ENCODE measurements at regions not wholly inside any gene's neighbourhood (a gene's known extent, or its start where the extent isn't known, plus 50 kb on each side); places are given as distances from the start of the nearest gene placed in this dataset.

DNA sequence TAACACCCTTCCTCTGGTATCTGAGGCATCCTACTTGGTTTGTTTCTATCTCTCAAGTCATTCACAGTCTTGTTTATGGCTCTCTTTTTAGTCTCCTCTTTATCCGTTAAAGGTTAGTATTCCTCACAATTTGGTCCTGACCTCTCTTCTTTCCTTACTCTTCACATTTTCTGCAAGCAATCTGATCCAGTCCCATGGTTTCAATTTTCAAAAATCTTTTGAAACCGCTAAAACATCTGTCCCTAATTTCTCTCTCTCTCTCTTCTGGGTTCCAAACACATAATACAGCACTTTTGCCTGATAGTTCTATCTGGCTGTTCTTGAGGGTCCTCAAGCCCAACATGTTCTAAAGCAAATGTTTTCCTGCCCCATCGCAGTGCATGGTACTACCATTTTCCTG lies 149.0 kb downstream of the SERPINI1 start:
- no peak overlapping the region for H3K4me3 Mint-ChIP-seq
- ATAC-seq (no peak), DNase-seq (no peak)
- peaks cover 0 to 4% of the 10 kb centered on the region in 2 donors for H3K4me1 Mint-ChIP-seq
- TF ChIP-seq, protein P1, sequence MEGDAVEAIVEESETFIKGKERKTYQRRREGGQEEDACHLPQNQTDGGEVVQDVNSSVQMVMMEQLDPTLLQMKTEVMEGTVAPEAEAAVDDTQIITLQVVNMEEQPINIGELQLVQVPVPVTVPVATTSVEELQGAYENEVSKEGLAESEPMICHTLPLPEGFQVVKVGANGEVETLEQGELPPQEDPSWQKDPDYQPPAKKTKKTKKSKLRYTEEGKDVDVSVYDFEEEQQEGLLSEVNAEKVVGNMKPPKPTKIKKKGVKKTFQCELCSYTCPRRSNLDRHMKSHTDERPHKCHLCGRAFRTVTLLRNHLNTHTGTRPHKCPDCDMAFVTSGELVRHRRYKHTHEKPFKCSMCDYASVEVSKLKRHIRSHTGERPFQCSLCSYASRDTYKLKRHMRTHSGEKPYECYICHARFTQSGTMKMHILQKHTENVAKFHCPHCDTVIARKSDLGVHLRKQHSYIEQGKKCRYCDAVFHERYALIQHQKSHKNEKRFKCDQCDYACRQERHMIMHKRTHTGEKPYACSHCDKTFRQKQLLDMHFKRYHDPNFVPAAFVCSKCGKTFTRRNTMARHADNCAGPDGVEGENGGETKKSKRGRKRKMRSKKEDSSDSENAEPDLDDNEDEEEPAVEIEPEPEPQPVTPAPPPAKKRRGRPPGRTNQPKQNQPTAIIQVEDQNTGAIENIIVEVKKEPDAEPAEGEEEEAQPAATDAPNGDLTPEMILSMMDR (IDR thresholded peaks at IDR 0.05), result no peak
- H3K36me3 ChIP-seq (ENCODE audit: control insufficient read depth, insufficient read depth, low read length), result no peaks in the 10 kb centered on the region
- H3K36me3 Mint-ChIP-seq, result no peaks in the 10 kb centered on the region
- 92% methylated on average over 3 of the region's 3 CpGs for WGBS (ENCODE audit: insufficient coverage)
- no peaks in the 10 kb centered on the region for H3K4me1 ChIP-seq (ENCODE audit: control insufficient read depth, insufficient read depth, low read length)
- no peaks in the 10 kb centered on the region for H3K9me3 Mint-ChIP-seq
- intact Hi-C loops (cut with micrococcal nuclease), result no loop called here
- no peak overlapping the region for H3K27ac ChIP-seq (ENCODE audit: low read length)
- H3K4me3 ChIP-seq (ENCODE audit: low read length), result no peak overlapping the region
- no peak overlapping the region for H3K27ac Mint-ChIP-seq
- H3K27me3 ChIP-seq (ENCODE audit: control insufficient read depth, insufficient read depth, low read length), result no peaks in the 10 kb centered on the region
- H3K27me3 Mint-ChIP-seq (ENCODE audit: low read depth in 2 of 2), result peaks cover 0 to 9% of the 10 kb centered on the region in 2 donors
- no peaks in the 10 kb centered on the region for H3K9me3 ChIP-seq (ENCODE audit: control insufficient read depth, insufficient read depth, low read length)

DNA sequence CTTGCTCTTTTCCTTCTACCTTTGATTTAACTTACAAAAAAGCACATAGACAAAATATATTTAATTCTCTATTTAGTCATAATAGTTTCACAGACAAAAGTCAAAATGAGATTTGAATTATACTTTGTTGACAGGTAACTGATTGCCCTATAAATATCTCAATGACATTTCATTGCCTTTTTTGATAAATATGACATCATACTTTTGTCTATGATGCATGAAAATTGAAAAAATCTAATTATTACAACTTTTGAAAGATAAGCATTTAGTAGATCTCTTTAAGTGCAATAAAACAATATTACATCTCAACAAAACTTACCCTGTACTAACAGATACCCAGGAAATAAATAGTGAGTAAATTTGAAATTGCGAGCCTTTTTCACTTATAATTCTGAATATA lies 147.9 kb downstream of the SERPINI1 start:
- no peak for DNase-seq
- Histone ChIP-seq H3K27me3 (ENCODE audit: control insufficient read depth, insufficient read depth, low read length) (no peaks in the 10 kb centered on the region), H3K9me3 (ENCODE audit: control insufficient read depth, insufficient read depth, low read length) (no peaks in the 10 kb centered on the region), H3K4me1 (ENCODE audit: control insufficient read depth, insufficient read depth, low read length) (no peaks in the 10 kb centered on the region), H3K27ac (ENCODE audit: low read length) (no peak overlapping the region), H3K4me3 (ENCODE audit: low read length) (no peak overlapping the region), H3K36me3 (ENCODE audit: control insufficient read depth, insufficient read depth, low read length) (no peaks in the 10 kb centered on the region)
- Mint-ChIP-seq H3K4me1 (peaks cover 0 to 4% of the 10 kb centered on the region in 2 donors), H3K9me3 (no peaks in the 10 kb centered on the region), H3K4me3 (no peak overlapping the region), H3K27me3 (ENCODE audit: low read depth in 2 of 2) (peaks cover 0 to 9% of the 10 kb centered on the region in 2 donors), H3K36me3 (no peaks in the 10 kb centered on the region), H3K27ac (no peak overlapping the region)
- WGBS (ENCODE audit: insufficient coverage), result no CpG with 5 or more reads among the region's 1 CpG
- TF ChIP-seq, protein P1 (IDR thresholded peaks at IDR 0.05), result no peak
- intact Hi-C loops (cut with micrococcal nuclease), result no loop called here
- ATAC-seq, result no peak

DNA sequence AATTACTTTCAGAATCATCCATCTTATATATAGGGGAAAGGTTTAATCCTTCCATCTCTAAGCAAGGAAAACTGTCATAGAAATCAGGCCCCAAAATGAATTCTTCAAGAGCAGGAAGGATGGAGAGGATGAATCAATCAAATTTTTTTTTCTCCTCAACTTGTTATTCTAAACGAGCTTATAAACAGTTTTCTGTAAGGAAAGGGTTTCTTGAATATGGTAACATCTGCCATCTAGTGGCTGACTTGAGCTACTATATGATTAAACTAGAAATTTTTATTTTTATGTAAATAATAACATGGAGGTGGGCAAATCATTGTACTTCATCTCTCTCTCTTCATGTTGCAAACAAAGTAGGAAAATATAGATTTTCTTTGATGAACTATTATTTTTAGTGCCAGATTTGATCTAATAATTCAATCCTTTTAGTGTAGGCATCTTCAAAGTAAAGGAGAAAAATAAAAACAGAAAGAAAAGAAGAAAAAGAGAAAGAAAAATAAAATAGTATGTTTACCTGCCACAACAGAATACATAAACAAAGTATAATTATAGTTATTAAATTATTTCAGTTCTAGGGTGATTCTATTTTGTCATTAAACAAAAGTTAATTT lies 146.6 kb downstream of the SERPINI1 start:
- no peaks in the 10 kb centered on the region for H3K4me1 ChIP-seq (ENCODE audit: control insufficient read depth, insufficient read depth, low read length)
- Mint-ChIP-seq H3K36me3 (no peaks in the 10 kb centered on the region), H3K4me3 (no peak overlapping the region), H3K4me1 (peaks cover 0 to 4% of the 10 kb centered on the region in 2 donors), H3K9me3 (no peaks in the 10 kb centered on the region), H3K27me3 (ENCODE audit: low read depth in 2 of 2) (peaks cover 0 to 9% of the 10 kb centered on the region in 2 donors), H3K27ac (no peak overlapping the region)
- H3K27ac ChIP-seq (ENCODE audit: low read length), result no peak overlapping the region
- no CpG with 5 or more reads among the region's 1 CpG for WGBS (ENCODE audit: insufficient coverage)
- TF ChIP-seq, protein P1 (IDR thresholded peaks at IDR 0.05), result peak; percentile 58
- intact Hi-C loops (cut with micrococcal nuclease), result no loop called here
- H3K36me3 ChIP-seq (ENCODE audit: control insufficient read depth, insufficient read depth, low read length), result no peaks in the 10 kb centered on the region
- ATAC-seq, result peak in 2 of 3 donors; percentile 62 to 66
- H3K9me3 ChIP-seq (ENCODE audit: control insufficient read depth, insufficient read depth, low read length), result no peaks in the 10 kb centered on the region
- H3K4me3 ChIP-seq (ENCODE audit: low read length), result no peak overlapping the region
- DNase-seq, result peak in 1 of 2 donors; percentile 60
- no peaks in the 10 kb centered on the region for H3K27me3 ChIP-seq (ENCODE audit: control insufficient read depth, insufficient read depth, low read length)

DNA sequence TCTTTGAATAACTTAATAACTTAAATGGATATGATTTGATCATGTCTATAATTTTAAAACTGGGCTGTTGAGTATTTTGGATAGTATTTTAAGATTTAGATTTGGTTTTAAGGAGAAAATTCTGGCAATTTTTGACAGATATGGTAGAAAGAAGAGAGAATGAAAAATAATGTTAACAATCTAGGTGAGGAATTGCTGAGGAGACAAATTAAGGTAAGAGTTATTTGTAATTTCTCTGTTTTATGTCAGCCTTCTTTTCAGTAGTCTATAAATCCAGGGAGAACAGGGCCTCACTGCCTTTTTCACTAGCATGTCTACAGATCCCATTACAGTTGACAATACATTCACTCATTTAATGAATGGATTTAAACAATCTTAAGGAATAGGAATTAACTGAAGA lies 144.7 kb downstream of the SERPINI1 start:
- Mint-ChIP-seq H3K27ac (no peak overlapping the region), H3K9me3 (no peaks in the 10 kb centered on the region), H3K4me1 (peaks cover 0 to 4% of the 10 kb centered on the region in 2 donors), H3K36me3 (no peaks in the 10 kb centered on the region), H3K27me3 (ENCODE audit: low read depth in 2 of 2) (peaks cover 0 to 7% of the 10 kb centered on the region in 2 donors), H3K4me3 (no peak overlapping the region)
- H3K9me3 ChIP-seq (ENCODE audit: control insufficient read depth, insufficient read depth, low read length), result no peaks in the 10 kb centered on the region
- H3K4me1 ChIP-seq (ENCODE audit: control insufficient read depth, insufficient read depth, low read length), result no peaks in the 10 kb centered on the region
- ATAC-seq, result no peak
- H3K27me3 ChIP-seq (ENCODE audit: control insufficient read depth, insufficient read depth, low read length), result no peaks in the 10 kb centered on the region
- TF ChIP-seq, protein P1 (IDR thresholded peaks at IDR 0.05), result no peak
- no peak overlapping the region for H3K4me3 ChIP-seq (ENCODE audit: low read length)
- no peak overlapping the region for H3K27ac ChIP-seq (ENCODE audit: low read length)
- intact Hi-C loops (cut with micrococcal nuclease), result no loop called here
- H3K36me3 ChIP-seq (ENCODE audit: control insufficient read depth, insufficient read depth, low read length), result no peaks in the 10 kb centered on the region
- DNase-seq, result no peak
